ENCODE measurements at regions not wholly inside any gene's neighbourhood (a gene's known extent, or its start where the extent isn't known, plus 50 kb on each side); places are given as distances from the start of the nearest gene placed in this dataset.

DNA sequence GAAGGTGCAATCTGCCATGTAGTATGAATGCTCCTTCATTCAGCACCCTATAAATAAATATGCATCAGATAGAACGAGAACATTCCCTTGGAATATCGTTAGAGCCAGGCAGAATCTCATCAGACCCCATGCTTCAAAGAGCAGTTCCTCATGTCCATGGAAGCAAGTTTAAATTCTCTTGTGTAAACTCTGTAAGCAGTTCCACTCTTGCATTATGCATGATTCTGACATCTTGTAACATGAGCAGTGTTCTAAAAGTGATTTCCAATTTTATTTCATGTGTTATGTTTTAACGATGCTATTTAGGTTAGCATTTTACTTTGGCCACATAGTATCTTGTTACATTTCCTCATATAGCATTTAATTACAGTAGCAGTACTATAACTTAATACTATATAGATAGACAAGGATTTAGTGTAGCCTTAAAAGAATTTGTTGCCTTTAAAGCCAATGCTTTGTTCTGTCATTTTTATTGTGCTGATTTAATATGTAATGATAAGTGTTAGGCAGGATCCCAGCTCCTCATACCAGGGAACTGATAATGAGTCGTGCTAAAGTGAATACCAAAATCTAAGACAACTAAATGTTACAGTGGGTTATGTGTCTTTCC, 161.2 kb upstream of the NECTIN3 start:
- Histone ChIP-seq H3K36me3 (ENCODE audit: control insufficient read depth in 4 of 4, insufficient read depth in 3 of 4, low read depth in 1 of 4, low read length in 3 of 4) (no peaks in the 10 kb centered on the region), H3K27ac (ENCODE audit: low read depth in 1 of 2, low read length in 2 of 2) (no peak overlapping the region), H3K27me3 (ENCODE audit: control insufficient read depth in 4 of 4, insufficient read depth in 4 of 4, low read length in 3 of 4) (no peaks in the 10 kb centered on the region), H3K9ac (ENCODE audit: low read depth in 1 of 2, low read length in 2 of 2) (no peak overlapping the region), H3K4me3 (ENCODE audit: low read depth in 1 of 3, low read length in 3 of 3) (no peak overlapping the region), H3K9me3 (ENCODE audit: control insufficient read depth in 4 of 4, low read length in 3 of 4) (no peaks in the 10 kb centered on the region), H3K4me1 (ENCODE audit: control insufficient read depth in 4 of 4, insufficient read depth in 4 of 4, low read length in 3 of 4) (no peaks in the 10 kb centered on the region)
- no peak for TF ChIP-seq JUND (IDR thresholded peaks at IDR 0.05)
- no peak for TF ChIP-seq TAF1 (conservative IDR thresholded peaks at IDR 0.05)
- TF ChIP-seq, protein P1, sequence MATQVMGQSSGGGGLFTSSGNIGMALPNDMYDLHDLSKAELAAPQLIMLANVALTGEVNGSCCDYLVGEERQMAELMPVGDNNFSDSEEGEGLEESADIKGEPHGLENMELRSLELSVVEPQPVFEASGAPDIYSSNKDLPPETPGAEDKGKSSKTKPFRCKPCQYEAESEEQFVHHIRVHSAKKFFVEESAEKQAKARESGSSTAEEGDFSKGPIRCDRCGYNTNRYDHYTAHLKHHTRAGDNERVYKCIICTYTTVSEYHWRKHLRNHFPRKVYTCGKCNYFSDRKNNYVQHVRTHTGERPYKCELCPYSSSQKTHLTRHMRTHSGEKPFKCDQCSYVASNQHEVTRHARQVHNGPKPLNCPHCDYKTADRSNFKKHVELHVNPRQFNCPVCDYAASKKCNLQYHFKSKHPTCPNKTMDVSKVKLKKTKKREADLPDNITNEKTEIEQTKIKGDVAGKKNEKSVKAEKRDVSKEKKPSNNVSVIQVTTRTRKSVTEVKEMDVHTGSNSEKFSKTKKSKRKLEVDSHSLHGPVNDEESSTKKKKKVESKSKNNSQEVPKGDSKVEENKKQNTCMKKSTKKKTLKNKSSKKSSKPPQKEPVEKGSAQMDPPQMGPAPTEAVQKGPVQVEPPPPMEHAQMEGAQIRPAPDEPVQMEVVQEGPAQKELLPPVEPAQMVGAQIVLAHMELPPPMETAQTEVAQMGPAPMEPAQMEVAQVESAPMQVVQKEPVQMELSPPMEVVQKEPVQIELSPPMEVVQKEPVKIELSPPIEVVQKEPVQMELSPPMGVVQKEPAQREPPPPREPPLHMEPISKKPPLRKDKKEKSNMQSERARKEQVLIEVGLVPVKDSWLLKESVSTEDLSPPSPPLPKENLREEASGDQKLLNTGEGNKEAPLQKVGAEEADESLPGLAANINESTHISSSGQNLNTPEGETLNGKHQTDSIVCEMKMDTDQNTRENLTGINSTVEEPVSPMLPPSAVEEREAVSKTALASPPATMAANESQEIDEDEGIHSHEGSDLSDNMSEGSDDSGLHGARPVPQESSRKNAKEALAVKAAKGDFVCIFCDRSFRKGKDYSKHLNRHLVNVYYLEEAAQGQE (IDR thresholded peaks at IDR 0.05): no peak
- TF ChIP-seq HNF4A (conservative IDR thresholded peaks at IDR 0.05): no peak
- no peak for TF ChIP-seq FOXA2 (IDR thresholded peaks at IDR 0.05)
- TF ChIP-seq, protein P2, sequence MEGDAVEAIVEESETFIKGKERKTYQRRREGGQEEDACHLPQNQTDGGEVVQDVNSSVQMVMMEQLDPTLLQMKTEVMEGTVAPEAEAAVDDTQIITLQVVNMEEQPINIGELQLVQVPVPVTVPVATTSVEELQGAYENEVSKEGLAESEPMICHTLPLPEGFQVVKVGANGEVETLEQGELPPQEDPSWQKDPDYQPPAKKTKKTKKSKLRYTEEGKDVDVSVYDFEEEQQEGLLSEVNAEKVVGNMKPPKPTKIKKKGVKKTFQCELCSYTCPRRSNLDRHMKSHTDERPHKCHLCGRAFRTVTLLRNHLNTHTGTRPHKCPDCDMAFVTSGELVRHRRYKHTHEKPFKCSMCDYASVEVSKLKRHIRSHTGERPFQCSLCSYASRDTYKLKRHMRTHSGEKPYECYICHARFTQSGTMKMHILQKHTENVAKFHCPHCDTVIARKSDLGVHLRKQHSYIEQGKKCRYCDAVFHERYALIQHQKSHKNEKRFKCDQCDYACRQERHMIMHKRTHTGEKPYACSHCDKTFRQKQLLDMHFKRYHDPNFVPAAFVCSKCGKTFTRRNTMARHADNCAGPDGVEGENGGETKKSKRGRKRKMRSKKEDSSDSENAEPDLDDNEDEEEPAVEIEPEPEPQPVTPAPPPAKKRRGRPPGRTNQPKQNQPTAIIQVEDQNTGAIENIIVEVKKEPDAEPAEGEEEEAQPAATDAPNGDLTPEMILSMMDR (IDR thresholded peaks at IDR 0.05; ENCODE audit: low read depth, low read length, missing input control): no peak
- TF ChIP-seq ZBTB33 (IDR thresholded peaks at IDR 0.05): no peak
- no peak for TF ChIP-seq NR2F2 (IDR thresholded peaks at IDR 0.05)
- TF ChIP-seq HNF4G (IDR thresholded peaks at IDR 0.05): no peak
- no peak for TF ChIP-seq GABPA (IDR thresholded peaks at IDR 0.05 in 1 of 2, conservative IDR thresholded peaks at IDR 0.05 in 1 of 2)
- WGBS: 84% methylated on average over 4 of the region's 4 CpGs
- no peak for DNase-seq (ENCODE audit: low spot score)

GRCh38 chr3:110918963-110919362, 152.7 kb upstream of the NECTIN3 start:
- H3K27ac ChIP-seq (ENCODE audit: low read depth in 1 of 2, low read length in 2 of 2): no peak overlapping the region
- H3K4me3 ChIP-seq (ENCODE audit: low read depth in 1 of 3, low read length in 3 of 3): no peak overlapping the region
- no peak overlapping the region for H3K9ac ChIP-seq (ENCODE audit: low read depth in 1 of 2, low read length in 2 of 2)
- H3K4me1 ChIP-seq (ENCODE audit: control insufficient read depth in 4 of 4, insufficient read depth in 4 of 4, low read length in 3 of 4): no peaks in the 10 kb centered on the region
- H3K27me3 ChIP-seq (ENCODE audit: control insufficient read depth in 4 of 4, insufficient read depth in 4 of 4, low read length in 3 of 4): no peaks in the 10 kb centered on the region
- WGBS: 93% methylated on average over 4 of the region's 4 CpGs
- H3K9me3 ChIP-seq (ENCODE audit: control insufficient read depth in 4 of 4, low read length in 3 of 4): no peaks in the 10 kb centered on the region
- DNase-seq (ENCODE audit: low spot score): no peak
- H3K36me3 ChIP-seq (ENCODE audit: control insufficient read depth in 4 of 4, insufficient read depth in 3 of 4, low read depth in 1 of 4, low read length in 3 of 4): no peaks in the 10 kb centered on the region
- no peak for TF ChIP-seq MAX (IDR thresholded peaks at IDR 0.05)
- TF ChIP-seq NR2F2 (IDR thresholded peaks at IDR 0.05): no peak
- TF ChIP-seq, protein P2 (IDR thresholded peaks at IDR 0.05; ENCODE audit: low read depth, low read length, missing input control): no peak
- no peak for TF ChIP-seq HNF4G (IDR thresholded peaks at IDR 0.05)
- TF ChIP-seq FOXA1 (IDR thresholded peaks at IDR 0.05): no peak
- no peak for TF ChIP-seq TAF1 (conservative IDR thresholded peaks at IDR 0.05)
